Neuronal stem cell (in vitro differentiated cells): ENCODE measurements at regions not wholly inside any gene's neighbourhood (a gene's known extent, or its start where the extent isn't known, plus 50 kb on each side); places are given as distances from the start of the nearest gene placed in this dataset.

Experiments used
- DNase-seq: peaks from one replicate; pipeline ENCODE4 v3.0.0-alpha.2; 2013; ENCODE audit warnings: low spot score
- H2AFZ ChIP-seq: one replicate; pipeline ENCODE4 v1.6.1; 2013; ENCODE audit warnings: mild to moderate bottlenecking, low read length, inconsistent platforms
- H2AK5ac ChIP-seq: 2 replicates; pipeline ENCODE4 v1.6.1; 2013; ENCODE audit warnings: low read depth, mild to moderate bottlenecking, inconsistent platforms, low read length, moderate library complexity, mixed read lengths
- H2BK120ac ChIP-seq: 2 replicates; pipeline ENCODE4 v1.6.1; 2013; ENCODE audit warnings: low read depth, mild to moderate bottlenecking, inconsistent platforms, low read length, moderate library complexity, mixed read lengths
- H2BK12ac ChIP-seq: one replicate; pipeline ENCODE4 v1.6.1; 2013; ENCODE audit warnings: low read length, inconsistent platforms
- H2BK15ac ChIP-seq: 2 replicates; pipeline ENCODE4 v1.6.1; 2013; ENCODE audit warnings: mild to moderate bottlenecking, low read length, inconsistent platforms, mixed read lengths
- H2BK5ac ChIP-seq: one replicate; pipeline ENCODE4 v1.6.1; 2013; ENCODE audit warnings: inconsistent platforms, mild to moderate bottlenecking, low read length, moderate library complexity
- H3K14ac ChIP-seq: one replicate; pipeline ENCODE4 v1.6.1; 2013; ENCODE audit warnings: low read length, inconsistent platforms
- H3K18ac ChIP-seq: 2 replicates; pipeline ENCODE4 v1.6.1; 2013; ENCODE audit warnings: low read length, inconsistent platforms
- H3K23ac ChIP-seq: 2 replicates; pipeline ENCODE4 v1.6.1; 2013; ENCODE audit warnings: low read depth, mild to moderate bottlenecking, mixed read lengths, low read length, inconsistent platforms; ENCODE audit not compliant: poor library complexity
- H3K27ac ChIP-seq: replicated peaks from 3 replicates; pipeline ENCODE4 v1.5.1; 2013; ENCODE audit warnings: low read length, inconsistent platforms
- H3K27me3 ChIP-seq, 3 experiments: 2 replicates each; pipeline ENCODE4 v1.6.1; 2013; ENCODE audit warnings: low read length in 3 of 3, mild to moderate bottlenecking in 2 of 3, inconsistent platforms in 1 of 3, low read depth in 1 of 3, mixed read lengths in 1 of 3, moderate library complexity in 1 of 3; ENCODE audit not compliant: control insufficient read depth in 3 of 3, insufficient read depth in 3 of 3
- H3K36me3 ChIP-seq, 2 donors: replicated peaks in 1 of 2; 2 replicates each; pipeline ENCODE4 v1.6.1; 2013; ENCODE audit warnings: low read length in 2 of 2; ENCODE audit not compliant: control insufficient read depth in 2 of 2, insufficient read depth in 2 of 2
- H3K4ac ChIP-seq: 2 replicates; pipeline ENCODE4 v1.6.1; 2013; ENCODE audit warnings: inconsistent platforms, mild to moderate bottlenecking, low read length, moderate library complexity
- H3K4me1 ChIP-seq, 2 donors: 1 replicate in 1 of 2; 2 replicates in 1 of 2; pipeline ENCODE4 v1.6.1; 2013; ENCODE audit warnings: low read length in 2 of 2, low read depth in 1 of 2; ENCODE audit not compliant: control insufficient read depth in 2 of 2, insufficient read depth in 1 of 2
- H3K4me2 ChIP-seq: one replicate; pipeline ENCODE4 v1.6.1; 2013; ENCODE audit warnings: mild to moderate bottlenecking, low read length, inconsistent platforms; ENCODE audit not compliant: insufficient read depth, poor library complexity, severe bottlenecking
- H3K4me3 ChIP-seq, 2 donors: 2 replicates each; pipeline ENCODE4 v1.5.1; 2013; ENCODE audit warnings: low read length in 2 of 2, mild to moderate bottlenecking in 2 of 2, inconsistent platforms in 1 of 2, moderate library complexity in 1 of 2
- H3K79me1 ChIP-seq: one replicate; pipeline ENCODE4 v1.6.1; 2013; ENCODE audit warnings: low read depth, mild to moderate bottlenecking, inconsistent platforms, low read length, moderate library complexity
- H3K9ac ChIP-seq: one replicate; pipeline ENCODE4 v1.6.1; 2013; ENCODE audit warnings: mild to moderate bottlenecking, low read depth, low read length, inconsistent platforms; ENCODE audit not compliant: poor library complexity
- H3K9me3 ChIP-seq, 2 donors: replicated peaks in 1 of 2; 2 replicates each; pipeline versions ENCODE3 to v1.6.1; 2013; ENCODE audit warnings: low read length in 2 of 2, mild to moderate bottlenecking in 2 of 2, inconsistent platforms in 1 of 2, low read depth in 1 of 2, mixed read lengths in 1 of 2, moderate library complexity in 1 of 2; ENCODE audit not compliant: control insufficient read depth in 2 of 2, insufficient read depth in 1 of 2
- H4K8ac ChIP-seq: one replicate; pipeline ENCODE4 v1.6.1; 2013; ENCODE audit warnings: low read depth, mild to moderate bottlenecking, inconsistent platforms, low read length, moderate library complexity
- H4K91ac ChIP-seq: one replicate; pipeline ENCODE4 v1.6.1; 2013; ENCODE audit warnings: low read length, low read depth, mild to moderate bottlenecking, inconsistent platforms; ENCODE audit not compliant: poor library complexity
- WGBS, 2 donors: extraction: QIAGEN DNeasy Blood & Tissue Kit; methylation state at CpG; one replicate each; pipeline ENCODE4 v1.1.7; 2013; ENCODE audit warnings: missing lambda C conversion rate in 2 of 2, mixed read lengths in 1 of 2; ENCODE audit not compliant: insufficient read length in 2 of 2, insufficient replicate concordance in 1 of 2; ENCODE audit errors: extremely low coverage in 2 of 2; 5-methylcytosine and 5-hydroxymethylcytosine counted together

GRCh38 chr5:40361378-40361777, 318.3 kb upstream of the PTGER4 start:
- Histone ChIP-seq H3K9me3 (no peaks in the 10 kb centered on the region), H3K14ac (no peak overlapping the region), H2BK5ac (no peak overlapping the region), H4K91ac (no peak overlapping the region), H3K27ac (no peak overlapping the region), H3K4ac (no peak overlapping the region), H4K8ac (no peak overlapping the region), H3K36me3 (no peaks in the 10 kb centered on the region), H3K4me2 (no peak overlapping the region), H3K23ac (no peak overlapping the region), H3K79me1 (no peaks in the 10 kb centered on the region), H3K18ac (no peak overlapping the region), H2AK5ac (no peak overlapping the region), H2BK120ac (no peak overlapping the region), H3K9ac (no peak overlapping the region), H2AFZ (no peak overlapping the region), H2BK12ac (no peak overlapping the region), H2BK15ac (no peak overlapping the region), H3K4me3 (no peak overlapping the region), H3K4me1 (no peaks in the 10 kb centered on the region), H3K27me3 (no peaks in the 10 kb centered on the region)
- DNase-seq: no peak
- WGBS, 2 donors: no CpG with 5 or more reads among the region's 2 CpGs

GRCh38 chr5:40360685-40361084, 319.0 kb upstream of the PTGER4 start:
- H3K27ac ChIP-seq: no peak overlapping the region
- H3K4me1 ChIP-seq: no peaks in the 10 kb centered on the region
- no peaks in the 10 kb centered on the region for H3K9me3 ChIP-seq
- H3K9ac ChIP-seq: no peak overlapping the region
- no peak overlapping the region for H3K23ac ChIP-seq
- H4K8ac ChIP-seq: no peak overlapping the region
- no peak for DNase-seq
- no peak overlapping the region for H2AK5ac ChIP-seq
- H3K36me3 ChIP-seq: no peaks in the 10 kb centered on the region
- H2AFZ ChIP-seq: no peak overlapping the region
- H3K79me1 ChIP-seq: no peaks in the 10 kb centered on the region
- H2BK15ac ChIP-seq: no peak overlapping the region
- H4K91ac ChIP-seq: no peak overlapping the region
- no peaks in the 10 kb centered on the region for H3K27me3 ChIP-seq
- no peak overlapping the region for H3K14ac ChIP-seq
- no peak overlapping the region for H3K18ac ChIP-seq
- no peak overlapping the region for H2BK5ac ChIP-seq
- no peak overlapping the region for H3K4ac ChIP-seq
- WGBS, 2 donors: no CpG with 5 or more reads among the region's 2 CpGs
- no peak overlapping the region for H3K4me3 ChIP-seq
- H2BK120ac ChIP-seq: no peak overlapping the region
- no peak overlapping the region for H3K4me2 ChIP-seq
- H2BK12ac ChIP-seq: no peak overlapping the region

GRCh38 chr5:40359832-40360231, 319.9 kb upstream of the PTGER4 start:
- no peak overlapping the region for H3K18ac ChIP-seq
- H3K4ac ChIP-seq: no peak overlapping the region
- no peak overlapping the region for H2BK12ac ChIP-seq
- no peak overlapping the region for H2BK15ac ChIP-seq
- H3K14ac ChIP-seq: no peak overlapping the region
- no peak overlapping the region for H4K8ac ChIP-seq
- H3K23ac ChIP-seq: no peak overlapping the region
- no peaks in the 10 kb centered on the region for H3K4me1 ChIP-seq
- no peaks in the 10 kb centered on the region for H3K9me3 ChIP-seq
- H2AFZ ChIP-seq: no peak overlapping the region
- H3K4me3 ChIP-seq: no peak overlapping the region
- H3K9ac ChIP-seq: no peak overlapping the region
- no peak overlapping the region for H3K4me2 ChIP-seq
- no peak overlapping the region for H2BK120ac ChIP-seq
- H4K91ac ChIP-seq: no peak overlapping the region
- H2BK5ac ChIP-seq: no peak overlapping the region
- no peaks in the 10 kb centered on the region for H3K79me1 ChIP-seq
- H2AK5ac ChIP-seq: no peak overlapping the region
- H3K27ac ChIP-seq: no peak overlapping the region
- no peaks in the 10 kb centered on the region for H3K27me3 ChIP-seq
- WGBS, 2 donors: no CpG with 5 or more reads among the region's 2 CpGs
- no peak for DNase-seq
- H3K36me3 ChIP-seq: no peaks in the 10 kb centered on the region

- WGBS, 2 donors: no CpG with 5 or more reads among the region's 1 CpG
- Histone ChIP-seq H3K18ac (no peak overlapping the region), H2BK120ac (no peak overlapping the region), H3K36me3 (no peaks in the 10 kb centered on the region), H4K8ac (no peak overlapping the region), H3K27me3 (no peaks in the 10 kb centered on the region), H4K91ac (no peak overlapping the region), H3K14ac (no peak overlapping the region), H3K4me1 (no peaks in the 10 kb centered on the region), H3K4me2 (no peak overlapping the region), H2BK15ac (no peak overlapping the region), H3K4ac (no peak overlapping the region), H2AFZ (no peak overlapping the region), H3K9me3 (no peaks in the 10 kb centered on the region), H3K27ac (no peak overlapping the region), H2AK5ac (no peak overlapping the region), H3K79me1 (no peaks in the 10 kb centered on the region), H2BK12ac (no peak overlapping the region), H3K4me3 (no peak overlapping the region), H3K23ac (no peak overlapping the region), H2BK5ac (no peak overlapping the region), H3K9ac (no peak overlapping the region)
- DNase-seq: no peak
Measured at GRCh38 chr5:40359093-40359492, 320.6 kb upstream of the PTGER4 start.
